Hematopoietic multipotent progenitor cell treated with erythropoietin and hydrocortisone succinate and interleukin-3 and kit ligand, for 8 days (in vitro differentiated cells): ENCODE measurements at regions not wholly inside any gene's neighbourhood (a gene's known extent, or its start where the extent isn't known, plus 50 kb on each side); places are given as distances from the start of the nearest gene placed in this dataset.
"Not testable (repeated sequence)": the region's sequence is repeated elsewhere in the genome, so short reads cannot be mapped to it uniquely, and the experiment has no call there.

Source experiments
- DNase-seq: peaks from one replicate; pipeline ENCODE4 v3.0.0-alpha.2; 2015

GRCh38 chr20:47940101-47940813, 155.0 kb upstream of the SULF2 start:
- DNase-seq = no peak

GRCh38 chr20:47936612-47937011, 151.3 kb upstream of the SULF2 start:
- DNase-seq = no peak

- no peak for DNase-seq
Measured at GRCh38 chr20:47934761-47935160, 149.5 kb upstream of the SULF2 start.

GRCh38 chr20:47931443-47931842, 146.2 kb upstream of the SULF2 start:
- no peak for DNase-seq

GRCh38 chr20:47931002-47931401, 145.7 kb upstream of the SULF2 start:
- no peak for DNase-seq

GRCh38 chr20:47929368-47930115, 144.3 kb upstream of the SULF2 start:
- DNase-seq = no peak

GRCh38 chr20:47927944-47928343, 142.7 kb upstream of the SULF2 start:
- DNase-seq = no peak

- no peak for DNase-seq
Measured at GRCh38 chr20:47927385-47927851, 142.1 kb upstream of the SULF2 start.

- DNase-seq = no peak
Measured at GRCh38 chr20:47926731-47927130, 141.4 kb upstream of the SULF2 start.

GRCh38 chr20:47925593-47925992, 140.3 kb upstream of the SULF2 start:
- DNase-seq = no peak

GRCh38 chr20:47922269-47922668, 137.0 kb upstream of the SULF2 start:
- DNase-seq = no peak

- not testable (repeated sequence) for DNase-seq
Measured at GRCh38 chr20:47921829-47922228, 136.5 kb upstream of the SULF2 start.

- DNase-seq = no peak
Measured at GRCh38 chr20:47921408-47921807, 136.1 kb upstream of the SULF2 start.

- DNase-seq = no peak
Measured at GRCh38 chr20:47917549-47918070, 132.3 kb upstream of the SULF2 start.

GRCh38 chr20:47915495-47915894, 130.2 kb upstream of the SULF2 start:
- no peak for DNase-seq

- no peak for DNase-seq
Measured at GRCh38 chr20:47914792-47915191, 129.5 kb upstream of the SULF2 start.

GRCh38 chr20:47912786-47913501, 127.7 kb upstream of the SULF2 start:
- not testable (repeated sequence) for DNase-seq

GRCh38 chr20:47912165-47912564, 126.9 kb upstream of the SULF2 start:
- DNase-seq = not testable (repeated sequence)

- DNase-seq = not testable (repeated sequence)
Measured at GRCh38 chr20:47909696-47910369, 124.6 kb upstream of the SULF2 start.

GRCh38 chr20:47908361-47909035, 123.2 kb upstream of the SULF2 start:
- DNase-seq = not testable (repeated sequence)

- not testable (repeated sequence) for DNase-seq
Measured at GRCh38 chr20:47907951-47908350, 122.7 kb upstream of the SULF2 start.

- no peak for DNase-seq
Measured at GRCh38 chr20:47907031-47907675, 121.9 kb upstream of the SULF2 start.
